Stimulated activated CD8-positive, alpha-beta memory T cell treated with anti-CD3 and anti-CD28 coated beads, Interleukin-15, amount 100 ng/mL, for 48 hours (primary cell): ENCODE measurements at regions not wholly inside any gene's neighbourhood (a gene's known extent, or its start where the extent isn't known, plus 50 kb on each side); places are given as distances from the start of the nearest gene placed in this dataset.

Experiments used
- DNase-seq, 2 donors: peaks; one replicate each; pipeline ENCODE4 v3.0.0-alpha.2; 2020; ENCODE audit warnings: low read depth in 2 of 2

DNA sequence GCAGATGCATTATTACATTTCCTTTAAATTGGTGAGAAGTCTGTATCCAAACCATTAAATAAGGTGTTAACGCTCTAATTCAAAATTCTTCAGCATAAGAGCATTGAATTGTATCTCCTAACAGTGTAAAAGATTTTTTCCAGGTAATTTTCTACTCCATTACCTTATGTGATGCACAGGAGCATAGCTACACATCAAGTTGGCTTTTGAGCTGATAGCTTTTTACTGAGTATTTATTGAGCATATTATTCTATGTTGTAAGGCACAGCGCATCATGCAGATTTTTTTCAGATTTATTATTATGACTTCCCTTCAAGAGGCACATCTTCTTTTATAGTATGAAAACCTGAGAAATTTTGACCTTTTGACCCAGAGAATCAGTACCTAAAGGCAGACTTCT is 270.7 kb upstream of the MIR17HG start:
- no peak for DNase-seq

DNA sequence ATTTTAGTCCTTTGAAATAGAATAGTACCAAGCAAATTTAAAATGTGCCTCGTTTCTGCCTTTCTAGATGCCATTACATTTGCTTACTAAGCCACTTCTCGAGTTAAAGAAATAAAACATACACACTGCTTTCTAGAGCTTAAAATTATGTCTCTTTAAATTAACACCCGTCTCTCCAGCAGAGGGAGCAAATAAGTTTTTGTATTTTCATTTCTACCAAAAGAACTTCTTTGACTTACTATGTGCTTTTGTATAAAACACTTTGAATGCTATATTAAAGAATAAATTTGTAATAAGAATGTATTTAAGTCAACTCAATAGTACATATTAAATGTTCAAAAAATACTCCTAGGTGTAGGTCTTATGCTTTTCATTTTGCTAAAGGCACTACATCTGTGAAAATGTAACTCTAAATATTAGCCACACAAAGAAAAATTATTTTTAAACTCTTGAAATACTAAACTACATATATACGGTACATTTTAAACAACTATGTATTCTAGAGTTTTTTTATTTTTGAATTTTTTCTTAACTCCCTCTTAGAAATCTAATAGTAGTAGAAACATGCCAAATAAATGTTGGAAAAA is 269.3 kb upstream of the MIR17HG start:
- DNase-seq: no peak

DNA sequence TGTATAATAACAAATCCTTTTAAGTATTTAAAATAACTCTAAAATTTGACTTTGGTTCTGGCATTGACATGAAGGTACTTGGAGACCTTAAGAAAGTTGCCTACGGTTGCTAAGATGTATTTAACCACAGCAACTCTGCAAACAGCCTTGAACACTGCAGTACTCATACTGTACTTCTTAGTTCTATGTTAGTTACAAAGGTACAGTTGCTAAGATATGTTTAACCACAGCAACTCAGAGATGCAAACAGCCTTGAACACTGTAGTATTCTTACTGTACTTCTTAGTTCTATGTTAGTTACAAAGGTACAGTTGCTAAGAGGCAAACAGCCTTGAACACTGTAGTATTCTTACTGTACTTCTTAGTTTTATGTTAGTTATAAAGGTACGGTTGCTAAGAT is 268.3 kb upstream of the MIR17HG start:
- DNase-seq: no peak

DNA sequence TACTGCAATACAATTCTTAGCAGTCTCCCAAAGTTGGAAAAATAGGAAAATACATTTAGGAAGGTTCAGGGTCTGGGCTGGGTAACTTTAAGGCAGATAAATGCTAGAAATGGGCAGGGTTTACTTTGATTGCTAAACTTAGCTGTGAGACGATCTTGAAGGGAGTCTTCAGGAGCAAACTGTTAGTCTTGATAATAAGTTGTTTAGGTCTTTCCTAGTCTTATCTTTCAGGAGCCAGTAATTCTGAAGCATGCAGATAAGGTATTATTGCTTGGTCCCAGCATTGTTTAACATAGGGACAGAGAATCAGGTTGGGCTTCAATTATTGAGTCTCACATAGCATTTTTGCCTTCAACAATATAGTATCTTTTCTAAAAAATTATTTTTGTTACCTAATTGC is 262.4 kb upstream of the MIR17HG start:
- DNase-seq: no peak

DNA sequence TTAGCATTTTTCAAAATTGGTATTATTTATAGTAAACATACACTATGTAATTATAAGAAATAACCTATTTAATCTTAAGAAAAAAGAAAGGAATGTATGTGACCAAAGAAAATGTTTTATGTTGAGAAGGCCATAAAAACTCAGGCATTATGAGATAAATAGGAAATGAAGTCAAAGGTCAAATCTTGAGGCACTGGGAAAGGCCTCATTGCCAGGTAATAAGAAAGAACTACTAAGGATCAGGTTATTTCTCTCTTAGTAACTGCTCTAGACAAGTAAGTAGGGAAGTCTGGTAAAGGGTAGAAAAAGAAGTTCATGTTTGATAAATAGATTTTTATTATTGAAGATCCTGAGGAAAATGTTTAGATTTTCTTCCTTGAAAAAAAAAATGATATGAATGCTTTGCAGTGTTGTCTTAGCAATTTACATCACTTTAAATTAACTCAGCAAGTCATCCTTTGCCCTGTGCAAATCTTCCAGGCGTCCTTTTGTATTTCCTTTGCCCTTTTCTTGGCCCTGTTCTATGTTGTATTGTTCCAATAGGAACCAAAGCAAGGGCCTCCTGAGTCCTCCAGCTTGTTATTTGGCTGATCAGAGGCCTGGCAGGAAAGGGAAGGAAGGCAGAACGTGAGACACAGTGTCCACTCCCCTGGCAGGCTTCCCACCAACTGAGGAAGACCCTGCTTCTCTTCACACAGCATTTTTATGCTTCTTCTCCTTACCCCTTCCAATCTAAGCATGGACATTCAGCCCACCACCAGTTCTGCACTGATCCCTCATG is 260.4 kb upstream of the MIR17HG start:
- DNase-seq: no peak

DNA sequence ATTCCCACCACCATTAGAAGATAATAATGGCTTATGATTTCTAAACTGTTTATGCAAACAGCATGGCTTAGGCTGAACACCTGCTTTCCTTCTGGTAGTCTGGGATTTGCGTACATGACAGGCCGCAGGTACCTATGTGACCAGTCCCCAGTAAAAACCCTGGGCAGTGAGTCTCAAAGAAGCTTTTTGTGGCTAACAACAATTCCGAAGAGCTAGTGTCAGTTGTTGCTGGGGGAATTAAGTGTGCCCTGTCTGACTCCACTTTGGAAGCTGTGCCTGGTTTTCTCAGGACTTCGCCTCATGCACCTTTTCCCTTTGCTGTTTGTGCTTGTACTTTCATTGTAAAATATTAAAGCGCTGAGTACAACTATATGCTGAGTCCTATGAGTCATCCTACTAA is 250.2 kb upstream of the MIR17HG start:
- no peak for DNase-seq

DNA sequence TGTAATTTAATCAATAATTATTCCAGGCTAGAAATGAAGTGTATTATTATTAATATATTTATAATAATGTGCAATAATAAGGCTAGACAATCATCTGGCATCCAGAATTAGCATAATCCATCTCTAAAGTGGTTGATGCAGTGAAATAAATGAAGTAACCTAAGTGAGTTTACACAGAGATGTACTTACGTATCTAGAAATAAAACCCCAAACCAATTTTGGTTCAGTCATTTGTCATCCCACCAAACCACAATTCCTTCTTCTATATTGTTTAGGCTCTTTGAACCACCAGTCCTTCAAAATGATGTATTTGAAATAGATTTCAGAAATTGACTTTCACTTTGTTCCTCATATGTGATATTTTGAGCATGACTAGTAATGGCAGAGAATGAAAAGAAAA is 247.6 kb upstream of the MIR17HG start:
- no peak for DNase-seq

DNA sequence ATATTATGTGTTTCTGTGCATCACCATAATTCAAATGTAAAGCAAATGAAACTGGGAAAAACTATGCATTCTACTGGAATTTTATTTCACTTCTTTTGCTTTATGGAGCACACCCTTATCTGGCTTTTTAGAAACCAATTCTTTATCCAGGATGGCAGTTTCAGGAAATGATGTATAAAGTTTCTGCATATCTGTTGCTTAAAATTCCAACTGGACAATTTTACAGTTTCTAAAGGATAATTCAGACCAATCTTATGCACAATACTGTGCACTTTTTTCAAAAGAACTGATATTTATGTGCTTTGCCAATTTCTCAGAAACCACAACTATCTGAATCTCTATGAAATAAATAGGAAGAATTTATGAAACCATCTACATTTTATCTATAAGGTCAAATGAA is 246.5 kb upstream of the MIR17HG start:
- no peak for DNase-seq

DNA sequence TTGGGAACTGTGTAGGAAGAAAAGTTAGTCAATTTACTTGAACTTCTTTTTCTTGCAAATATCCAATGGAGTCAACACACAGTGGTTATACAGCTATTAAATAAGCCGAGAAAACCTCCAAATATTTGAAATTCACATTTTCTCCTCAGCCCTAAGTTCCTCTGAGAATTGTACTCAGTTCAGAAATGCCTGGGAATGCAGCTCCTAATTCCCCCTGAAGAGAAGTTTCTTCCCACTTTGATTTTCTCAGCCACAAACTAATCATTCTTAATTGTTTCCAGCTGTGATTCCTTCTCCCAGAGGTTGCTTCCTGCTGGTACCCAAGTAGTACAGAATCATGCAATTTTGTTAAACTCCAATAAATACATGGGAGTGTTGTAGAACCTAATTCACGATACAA is 246.1 kb upstream of the MIR17HG start:
- DNase-seq: no peak

DNA sequence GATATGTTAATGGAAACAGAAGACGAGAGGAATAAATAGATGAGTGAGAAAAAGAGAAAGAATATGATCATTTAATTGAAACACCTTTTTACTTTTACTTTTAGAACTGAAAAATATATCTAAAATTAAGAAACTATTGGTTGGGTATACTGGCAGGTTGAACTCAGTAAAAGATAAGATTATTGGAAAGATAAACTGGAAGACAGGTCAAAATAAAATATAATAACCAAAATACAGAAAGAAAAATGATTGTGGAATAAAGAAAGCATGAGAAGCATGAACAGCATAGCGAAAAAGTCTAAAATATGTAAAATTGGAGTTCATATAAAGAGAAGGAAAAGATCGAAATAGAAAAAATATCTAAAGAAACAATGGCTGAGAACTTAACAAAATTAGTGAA is 242.2 kb upstream of the MIR17HG start:
- no peak for DNase-seq

DNA sequence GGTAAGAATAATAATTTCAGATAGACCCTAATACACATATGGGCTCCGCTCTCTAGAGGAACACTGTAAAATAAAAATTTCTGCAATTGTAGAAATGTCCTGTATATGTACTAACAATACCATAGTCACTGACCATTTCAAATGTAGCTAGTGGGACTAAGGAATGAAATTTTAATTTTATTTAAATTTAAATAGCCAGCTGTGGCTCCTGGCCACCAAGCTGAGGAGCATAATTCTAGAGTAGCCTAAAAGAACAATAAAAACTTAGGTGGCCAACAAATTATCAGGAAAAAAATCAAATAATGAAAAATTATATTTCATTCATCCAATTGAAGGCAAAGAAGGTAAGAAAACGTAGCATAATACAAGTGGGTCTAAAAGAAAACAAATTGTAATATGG is 240.9 kb upstream of the MIR17HG start:
- DNase-seq: no peak

DNA sequence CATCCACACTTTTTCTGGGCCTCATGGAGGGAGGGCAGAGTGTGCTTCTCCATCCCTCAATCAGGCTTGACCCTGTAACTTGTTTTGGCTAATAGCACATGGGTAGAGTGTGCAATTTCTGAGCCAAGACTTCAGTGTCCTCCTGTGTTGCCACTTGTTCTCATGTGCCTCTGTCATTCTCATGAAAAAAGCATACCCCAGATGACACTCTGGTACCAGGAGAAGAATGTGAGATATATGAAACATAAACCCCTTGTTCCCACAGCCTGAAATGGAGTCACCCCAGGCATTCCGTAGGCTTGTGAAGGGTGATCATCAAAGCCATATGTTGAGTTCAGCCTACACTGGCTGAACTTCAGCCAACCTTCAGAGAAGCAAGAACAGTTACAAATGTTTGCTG is 239.2 kb upstream of the MIR17HG start:
- DNase-seq: no peak

DNA sequence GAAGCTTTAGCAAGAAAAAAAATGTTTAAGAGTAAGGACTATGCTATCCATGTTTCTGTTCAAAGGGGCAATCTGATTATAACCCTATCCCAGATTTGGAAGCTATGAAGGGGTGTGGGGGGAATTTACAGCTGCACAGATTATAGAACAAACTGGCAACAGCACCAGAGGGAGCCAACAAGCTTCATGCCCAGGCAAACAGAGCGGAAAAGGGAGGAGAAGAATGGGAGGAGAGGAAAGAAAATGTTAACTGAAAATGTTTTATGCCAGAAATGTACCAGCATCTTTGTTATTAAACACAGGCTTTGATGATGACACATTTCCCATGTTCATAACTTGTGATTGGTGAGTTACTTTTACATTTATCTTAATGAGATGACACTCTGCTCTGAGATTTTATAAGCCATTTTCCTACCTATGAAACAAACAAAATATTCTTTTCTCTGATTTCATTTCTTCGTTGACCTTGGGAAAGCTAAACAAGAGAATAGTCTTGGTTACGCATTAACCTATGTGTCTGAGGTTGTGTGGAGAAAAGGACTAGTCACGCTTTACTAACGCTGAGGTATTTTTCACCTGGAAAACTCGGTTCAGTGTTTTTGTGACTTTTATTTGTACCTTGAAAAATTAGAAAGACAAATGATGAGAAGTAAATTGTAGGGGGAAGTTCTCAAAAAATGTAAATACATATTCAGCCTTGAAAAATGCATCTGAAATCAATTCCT is 235.8 kb upstream of the MIR17HG start:
- no peak for DNase-seq

DNA sequence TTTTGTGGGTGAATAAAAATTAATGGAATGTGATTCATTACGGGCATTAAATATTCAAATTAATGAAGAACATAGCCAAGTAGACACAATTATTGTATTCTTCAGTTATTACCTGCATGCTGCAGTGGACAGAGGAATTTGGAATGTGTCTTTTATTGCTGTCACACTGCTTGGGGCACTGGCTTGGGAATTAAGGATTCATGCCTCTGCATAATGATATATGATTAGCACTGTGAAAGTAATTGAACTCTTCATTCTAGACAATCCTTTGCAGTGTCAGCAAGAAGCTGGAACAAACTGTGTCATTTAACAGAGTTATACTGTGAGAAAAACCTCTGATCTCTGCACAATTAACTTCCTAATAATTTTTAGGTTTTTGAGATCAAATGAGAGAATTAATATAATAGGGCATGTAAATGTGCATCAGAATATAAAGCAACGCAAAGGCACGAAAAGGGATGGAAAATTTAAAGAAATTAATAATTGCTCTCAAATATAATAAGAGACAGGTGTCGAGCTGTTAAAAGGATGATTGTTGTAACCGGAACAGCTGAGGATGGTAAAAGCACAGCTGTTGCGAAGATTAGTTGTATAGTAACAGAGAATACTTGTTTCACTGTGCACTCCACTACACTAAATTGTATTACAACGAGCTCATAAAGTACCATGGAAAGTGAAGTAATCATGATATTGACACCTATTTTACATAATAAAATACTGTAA is 235.1 kb upstream of the MIR17HG start:
- no peak for DNase-seq

DNA sequence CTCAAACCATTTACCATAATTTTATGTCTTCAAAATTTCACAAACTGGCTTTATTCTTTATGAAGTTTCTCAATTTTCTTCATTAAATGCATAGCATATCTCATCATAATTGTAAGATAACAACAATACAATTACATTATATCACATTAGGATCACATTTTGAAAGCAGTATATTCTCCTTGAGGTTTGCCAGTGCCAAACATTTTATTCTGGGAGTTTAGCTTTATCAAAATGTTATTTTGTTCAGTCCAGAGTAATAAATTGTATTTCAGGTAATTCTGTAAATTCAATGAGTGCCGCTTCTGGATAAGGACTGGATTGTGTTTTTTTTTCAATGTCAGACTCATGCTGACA is 234.6 kb upstream of the MIR17HG start:
- no peak for DNase-seq

DNA sequence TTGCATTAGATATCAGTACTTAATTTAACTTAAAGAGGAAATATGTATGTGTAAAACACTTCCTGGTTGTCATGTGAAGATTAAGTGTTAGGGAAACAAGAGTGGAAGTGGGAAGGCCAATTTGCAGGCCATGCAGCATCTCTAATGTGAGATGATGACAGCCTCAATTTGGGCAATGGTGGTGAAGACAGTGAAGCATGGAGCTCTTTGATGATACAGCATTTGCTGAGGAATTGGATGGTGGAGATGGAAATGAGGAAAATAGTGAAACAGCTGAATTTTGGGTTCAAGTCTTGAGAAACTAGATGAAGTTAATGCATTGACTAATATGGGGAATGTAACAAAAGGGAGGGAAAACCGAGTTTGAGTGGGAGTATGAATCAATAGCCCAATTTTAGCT is 231.7 kb upstream of the MIR17HG start:
- no peak for DNase-seq

DNA sequence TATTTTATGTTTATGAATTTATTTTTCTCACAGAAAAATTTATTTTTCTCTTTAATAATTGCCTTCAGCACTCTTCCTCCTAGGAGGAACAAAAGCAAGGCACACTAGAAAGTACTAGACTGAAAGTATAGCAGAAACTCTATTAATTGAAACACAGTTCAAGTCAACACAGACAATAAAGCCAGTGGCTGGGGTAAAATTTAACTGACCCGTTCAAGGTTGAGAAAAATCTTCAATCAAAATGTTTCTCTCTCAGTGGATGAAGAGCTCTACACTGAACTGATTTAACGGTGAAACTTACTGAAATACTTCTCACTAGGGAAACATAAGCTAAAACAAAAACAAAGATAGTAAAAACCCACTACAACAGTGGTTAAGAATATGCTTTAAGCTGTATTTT is 230.1 kb upstream of the MIR17HG start:
- no peak for DNase-seq

DNA sequence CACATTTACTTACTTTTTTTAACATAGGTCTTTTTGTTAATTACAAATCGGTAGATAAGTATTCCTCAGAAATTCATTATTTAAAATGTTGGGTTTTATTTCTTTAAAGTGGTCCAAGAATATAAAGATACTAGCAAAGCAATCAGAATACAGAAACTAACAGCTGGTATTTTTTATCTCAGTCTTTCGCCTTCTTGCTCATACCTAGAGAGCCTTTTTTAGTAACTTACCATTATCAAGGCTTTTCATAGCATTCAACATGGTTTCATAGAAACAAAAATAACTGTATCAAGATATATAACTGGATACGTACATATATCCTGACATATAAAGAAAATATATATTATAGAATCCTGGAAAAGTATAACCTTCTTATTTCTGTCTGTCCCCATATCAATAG is 227.8 kb upstream of the MIR17HG start:
- no peak for DNase-seq

DNA sequence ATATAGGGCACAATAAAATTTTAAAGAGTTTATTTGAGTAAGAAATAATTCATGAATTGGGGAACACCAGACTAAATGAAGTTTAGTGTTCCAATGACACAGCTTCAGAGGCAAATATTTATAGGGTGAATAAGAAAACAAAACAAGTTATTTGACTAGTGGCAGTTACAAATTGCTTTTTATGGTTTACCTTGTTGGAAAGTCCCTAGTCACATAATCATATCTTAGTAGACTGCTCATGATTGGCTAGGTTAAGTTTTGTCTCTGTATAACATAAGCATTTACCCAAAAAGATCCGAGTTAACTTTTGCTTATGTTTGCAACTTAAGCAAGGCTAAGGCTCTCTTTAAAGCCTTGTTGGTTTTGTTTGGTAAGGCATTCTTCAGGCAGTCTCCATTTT is 224.7 kb upstream of the MIR17HG start:
- no peak for DNase-seq

DNA sequence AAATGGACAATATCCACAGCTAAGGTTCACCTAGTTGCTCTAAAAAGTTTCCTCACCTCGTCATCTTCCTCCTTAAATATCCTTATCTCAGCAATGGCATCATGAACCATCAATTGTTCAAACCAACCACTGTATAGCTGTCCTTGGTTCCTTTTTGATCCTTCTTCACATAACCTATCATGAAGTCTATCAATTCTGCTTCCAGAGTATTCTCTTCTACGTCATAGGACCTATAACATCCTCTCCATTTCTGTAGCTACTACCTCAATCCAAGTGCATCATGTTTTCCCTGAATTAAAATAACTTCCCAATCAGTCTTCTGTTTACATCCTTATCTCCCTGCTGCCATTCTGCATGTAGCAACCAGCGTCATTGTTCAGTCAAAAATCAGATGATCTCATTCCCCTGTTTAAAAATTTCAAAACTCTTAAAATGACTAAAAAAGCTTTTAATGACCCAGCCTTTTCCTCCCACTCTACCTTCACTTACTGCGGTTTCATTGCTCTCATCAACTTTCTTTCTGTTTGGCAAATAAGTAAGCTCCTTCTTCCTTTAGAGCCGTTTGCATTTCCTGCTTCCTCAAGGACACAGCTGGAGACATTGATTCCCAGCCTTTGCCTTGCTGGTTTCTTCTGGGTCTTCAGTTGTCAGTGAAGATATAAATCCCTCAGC is 223.9 kb upstream of the MIR17HG start:
- DNase-seq: no peak

DNA sequence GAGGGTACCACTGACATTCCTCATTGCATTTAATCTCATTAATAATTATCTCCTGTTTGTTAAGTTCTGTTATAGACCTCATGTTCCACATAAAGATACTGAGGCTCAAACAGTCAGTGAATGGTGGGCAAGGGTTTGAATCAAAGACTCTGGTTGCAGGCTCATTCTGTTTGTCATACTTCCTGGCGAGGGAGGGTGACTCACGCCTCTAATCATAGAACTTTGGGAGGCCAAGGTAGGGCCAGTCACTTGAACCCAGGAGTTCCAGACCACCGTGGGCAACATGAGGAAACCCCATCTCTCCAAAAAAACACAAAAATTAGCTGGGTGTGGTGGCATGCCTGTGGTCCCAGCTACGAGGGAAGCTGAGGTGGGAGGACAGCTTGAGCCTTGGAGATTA is 220.7 kb upstream of the MIR17HG start:
- no peak for DNase-seq

DNA sequence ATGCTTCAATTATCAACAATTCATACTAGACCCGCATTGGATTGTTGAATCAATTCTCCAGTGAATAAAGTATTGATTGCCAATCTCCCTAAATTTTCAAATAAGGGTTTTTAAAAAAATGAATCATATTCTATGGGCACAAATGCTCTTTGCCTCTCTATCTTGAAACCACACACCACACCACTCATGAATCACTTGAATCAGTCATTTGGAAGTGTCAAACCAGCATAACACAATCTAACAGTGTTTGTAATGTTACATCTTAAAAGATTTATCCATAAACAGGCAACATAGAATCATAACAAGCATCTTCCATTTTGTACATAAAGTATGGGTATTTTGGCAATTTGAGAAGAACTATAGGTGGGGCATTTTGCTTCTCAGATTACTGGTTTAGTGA is 219.5 kb upstream of the MIR17HG start:
- DNase-seq: no peak
